HEK293T (cell line): ENCODE measurements at regions not wholly inside any gene's neighbourhood (a gene's known extent, or its start where the extent isn't known, plus 50 kb on each side); places are given as distances from the start of the nearest gene placed in this dataset.

Source experiments
- CTCF ChIA-PET: fragments of 350-600 bp; formaldehyde crosslinking; extraction: SDS; loops from one replicate; lab custom pipeline; 2021; ENCODE audit warnings: antibody characterized with exemption, inconsistent platforms; lab: Yijun Ruan, JAX
- POLR2A ChIA-PET: fragments of 350-600 bp; formaldehyde crosslinking; extraction: SDS; loops from one replicate; lab custom pipeline; 2020; ENCODE audit warnings: antibody characterized with exemption, inconsistent platforms; lab: Yijun Ruan, JAX
- DNase-seq: peaks from one replicate; pipeline ENCODE4 v3.0.0; 2012; ENCODE audit warnings: mixed read lengths; ENCODE audit errors: extremely low spot score
- ARNT ChIP-seq: fragments of 450-650 bp; IDR thresholded peaks from 2 replicates; pipeline ENCODE4 v1.6.1; 2017; ENCODE audit warnings: mild to moderate bottlenecking
- BHLHE40 ChIP-seq: fragments of 450-650 bp; IDR thresholded peaks from 2 replicates; pipeline ENCODE4 v1.6.1; 2016; ENCODE audit warnings: mild to moderate bottlenecking, moderate library complexity, borderline replicate concordance
- CTBP1 ChIP-seq: fragments of 450-650 bp; IDR thresholded peaks from 2 replicates; pipeline ENCODE4 v1.6.1; 2016; ENCODE audit warnings: borderline replicate concordance
- ELF4 ChIP-seq: fragments of 450-650 bp; IDR thresholded peaks from 2 replicates; pipeline ENCODE4 v1.6.1; 2017; ENCODE audit warnings: antibody characterized with exemption
- FOXA1 ChIP-seq: fragments of 450-650 bp; IDR thresholded peaks from 2 replicates; pipeline ENCODE4 v1.6.1; 2016; ENCODE audit warnings: mild to moderate bottlenecking
- FOXK2 ChIP-seq: fragments of 450-650 bp; IDR thresholded peaks from 2 replicates; pipeline ENCODE4 v1.6.1; 2016; ENCODE audit warnings: mild to moderate bottlenecking
- FOXM1 ChIP-seq: fragments of 450-650 bp; IDR thresholded peaks from 2 replicates; pipeline ENCODE4 v1.6.1; 2017; ENCODE audit warnings: mild to moderate bottlenecking, borderline replicate concordance
- HDGF ChIP-seq: fragments of 450-650 bp; IDR thresholded peaks from 2 replicates; pipeline ENCODE4 v1.6.1; 2017; ENCODE audit warnings: antibody characterized with exemption, borderline replicate concordance
- L3MBTL2 ChIP-seq: fragments of 450-650 bp; conservative IDR thresholded peaks from 2 replicates; pipeline ENCODE4 v1.6.1; 2016; ENCODE audit warnings: mild to moderate bottlenecking
- LEF1 ChIP-seq: fragments of 450-650 bp; IDR thresholded peaks from 2 replicates; pipeline ENCODE4 v1.6.1; 2017; ENCODE audit warnings: mild to moderate bottlenecking, borderline replicate concordance
- NFRKB ChIP-seq: fragments of 450-650 bp; IDR thresholded peaks from 2 replicates; pipeline ENCODE4 v1.6.1; 2016; ENCODE audit warnings: mild to moderate bottlenecking, moderate library complexity
- SP1 ChIP-seq: fragments of 450-650 bp; IDR thresholded peaks from 2 replicates; pipeline ENCODE4 v1.6.1; 2017
- SUZ12 ChIP-seq: fragments of 450-650 bp; IDR thresholded peaks from 2 replicates; pipeline ENCODE4 v1.6.1; 2016; ENCODE audit warnings: mild to moderate bottlenecking
- TARDBP ChIP-seq: fragments of 450-650 bp; IDR thresholded peaks from 2 replicates; pipeline ENCODE4 v1.6.1; 2016
- ZNF384 ChIP-seq: fragments of 450-650 bp; IDR thresholded peaks from 2 replicates; pipeline ENCODE4 v1.6.1; 2016
- TF ChIP-seq, protein P1 (sequence below): fragments of 450-650 bp; IDR thresholded peaks from 2 replicates; pipeline ENCODE4 v1.6.1; 2016

DNA sequence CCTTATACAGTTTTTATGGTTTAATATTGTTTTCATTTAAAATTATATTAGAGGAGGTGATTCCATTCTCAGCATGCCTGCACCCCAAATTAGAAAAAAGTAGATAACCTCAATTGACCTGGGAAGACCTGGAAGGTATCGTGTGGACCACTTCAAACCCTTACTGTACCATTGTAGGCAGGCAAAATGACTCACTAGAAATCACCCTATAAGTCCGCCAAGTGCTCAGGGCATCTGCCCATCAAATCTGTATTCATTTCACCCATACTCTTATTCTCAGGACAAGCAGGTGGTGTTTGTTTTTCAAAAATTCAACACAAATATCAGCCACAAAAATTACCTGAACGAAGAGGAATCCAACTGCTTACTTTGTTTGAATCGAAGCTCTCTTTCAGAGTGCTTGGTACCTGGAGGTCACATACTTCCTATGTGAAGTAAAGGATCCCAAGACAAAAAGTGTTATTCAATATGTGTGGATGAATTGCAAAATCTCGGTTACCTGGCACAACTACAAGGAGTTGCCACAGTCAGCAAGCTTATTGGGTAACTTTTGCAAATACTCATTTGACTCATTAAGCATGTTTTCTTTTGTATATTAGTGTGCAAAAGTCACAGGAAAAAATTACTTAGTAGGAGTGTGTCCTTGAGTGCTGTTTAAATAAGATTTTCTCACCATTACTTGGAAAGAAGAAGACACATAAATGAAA is 216.2 kb downstream of the ENC1 start:
- TF ChIP-seq FOXA1 (no peak), NFRKB (no peak), TARDBP (no peak), FOXK2 (no peak), L3MBTL2 (no peak), CTBP1 (no peak), ZNF384 (no peak), HDGF (no peak), ARNT (no peak), BHLHE40 (no peak), LEF1 (no peak), SP1 (no peak), FOXM1 (no peak), ELF4 (no peak), SUZ12 (no peak)
- TF ChIP-seq, protein P1, sequence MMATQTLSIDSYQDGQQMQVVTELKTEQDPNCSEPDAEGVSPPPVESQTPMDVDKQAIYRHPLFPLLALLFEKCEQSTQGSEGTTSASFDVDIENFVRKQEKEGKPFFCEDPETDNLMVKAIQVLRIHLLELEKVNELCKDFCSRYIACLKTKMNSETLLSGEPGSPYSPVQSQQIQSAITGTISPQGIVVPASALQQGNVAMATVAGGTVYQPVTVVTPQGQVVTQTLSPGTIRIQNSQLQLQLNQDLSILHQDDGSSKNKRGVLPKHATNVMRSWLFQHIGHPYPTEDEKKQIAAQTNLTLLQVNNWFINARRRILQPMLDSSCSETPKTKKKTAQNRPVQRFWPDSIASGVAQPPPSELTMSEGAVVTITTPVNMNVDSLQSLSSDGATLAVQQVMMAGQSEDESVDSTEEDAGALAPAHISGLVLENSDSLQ = no peak
- POLR2A ChIA-PET = no interaction called here
- CTCF ChIA-PET = no interaction called here
- no peak for DNase-seq

DNA sequence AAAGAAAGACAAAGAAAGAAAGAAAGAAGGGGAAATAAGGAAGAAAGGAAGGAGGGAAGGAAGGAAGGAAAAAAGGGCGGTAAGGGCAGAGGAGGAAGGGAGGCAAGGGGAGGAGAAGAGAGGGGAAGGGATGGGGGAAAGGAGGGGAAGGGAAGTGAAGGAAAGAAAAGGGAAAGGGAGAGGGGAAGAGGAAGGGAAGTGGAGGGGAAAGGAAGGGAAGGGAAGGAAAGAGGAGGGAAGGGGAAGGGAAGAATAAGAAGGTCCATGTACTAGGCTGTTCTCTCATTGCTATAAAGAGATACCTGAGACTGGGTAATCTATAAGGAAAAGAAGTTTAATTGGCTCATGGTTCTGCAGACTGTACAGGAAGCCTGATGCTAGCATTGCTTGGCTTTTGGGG is 217.1 kb downstream of the ENC1 start:
- TF ChIP-seq FOXA1 = no peak
- no peak for TF ChIP-seq SP1
- no peak for TF ChIP-seq TARDBP
- no peak for TF ChIP-seq ZNF384
- TF ChIP-seq L3MBTL2 = no peak
- CTCF ChIA-PET = no interaction called here
- POLR2A ChIA-PET = no interaction called here
- DNase-seq = no peak

DNA sequence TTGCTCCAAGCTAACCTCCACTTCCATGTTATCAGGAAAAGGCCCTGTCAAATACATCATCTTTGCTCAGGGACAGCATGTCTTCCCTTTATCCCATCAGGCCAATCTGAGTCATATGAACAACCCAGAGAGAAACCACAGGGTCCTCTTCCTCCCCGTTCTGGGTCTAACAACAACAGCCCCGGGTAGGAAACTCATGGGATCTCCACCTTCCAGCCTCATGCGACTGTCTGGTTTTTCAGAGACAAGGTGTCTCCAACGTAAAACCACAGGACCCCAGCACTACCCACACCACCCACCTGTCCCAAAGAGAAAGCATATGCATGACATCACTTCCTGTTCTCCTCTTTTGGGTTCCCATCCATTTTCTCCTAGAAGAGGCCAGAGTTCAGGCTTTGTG is 217.9 kb downstream of the ENC1 start:
- ChIA-PET POLR2A (no interaction called here), CTCF (no interaction called here)
- no peak for DNase-seq
- no peak for TF ChIP-seq CTBP1
- TF ChIP-seq L3MBTL2 = no peak
- no peak for TF ChIP-seq ZNF384
- no peak for TF ChIP-seq FOXA1
- TF ChIP-seq NFRKB = no peak
- TF ChIP-seq HDGF = no peak
- TF ChIP-seq ARNT = no peak
- no peak for TF ChIP-seq FOXM1
- no peak for TF ChIP-seq SP1
- TF ChIP-seq TARDBP = no peak
- no peak for TF ChIP-seq ELF4
- no peak for TF ChIP-seq SUZ12
- TF ChIP-seq FOXK2 = no peak
- no peak for TF ChIP-seq BHLHE40
- TF ChIP-seq, protein P1 = no peak
- no peak for TF ChIP-seq LEF1

DNA sequence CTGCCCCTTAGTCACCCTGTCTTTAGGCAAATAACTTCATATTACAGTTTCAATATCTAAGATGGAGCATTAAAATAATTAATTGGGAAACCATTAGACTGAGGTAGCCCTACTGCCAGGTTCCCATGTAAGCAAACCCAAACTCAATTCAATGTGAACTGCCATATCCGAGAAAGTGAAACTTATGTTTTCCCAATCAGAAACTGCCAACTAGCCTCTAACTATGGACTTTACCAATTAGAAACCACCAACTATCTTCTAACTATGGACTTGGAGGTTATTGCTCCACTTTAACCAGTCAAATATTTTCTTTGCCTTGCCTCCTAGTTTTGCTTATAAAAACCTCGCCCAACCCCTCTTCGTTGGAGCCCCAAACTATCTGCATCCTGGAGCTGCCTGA is 218.5 kb downstream of the ENC1 start:
- ChIA-PET POLR2A (no interaction called here), CTCF (interaction anchor here (0.6 kb wide), 1 partner anchor 225 kb away, joined by 3 read pairs; no protein-coding TSS in a partner anchor)
- no peak for TF ChIP-seq BHLHE40
- TF ChIP-seq, protein P1 = no peak
- TF ChIP-seq ARNT = no peak
- TF ChIP-seq SUZ12 = no peak
- TF ChIP-seq FOXK2 = no peak
- no peak for TF ChIP-seq ELF4
- no peak for TF ChIP-seq TARDBP
- TF ChIP-seq FOXM1 = no peak
- TF ChIP-seq SP1 = no peak
- TF ChIP-seq CTBP1 = no peak
- TF ChIP-seq ZNF384 = no peak
- no peak for TF ChIP-seq HDGF
- TF ChIP-seq L3MBTL2 = no peak
- no peak for TF ChIP-seq LEF1
- no peak for TF ChIP-seq NFRKB
- TF ChIP-seq FOXA1 = no peak
- no peak for DNase-seq

DNA sequence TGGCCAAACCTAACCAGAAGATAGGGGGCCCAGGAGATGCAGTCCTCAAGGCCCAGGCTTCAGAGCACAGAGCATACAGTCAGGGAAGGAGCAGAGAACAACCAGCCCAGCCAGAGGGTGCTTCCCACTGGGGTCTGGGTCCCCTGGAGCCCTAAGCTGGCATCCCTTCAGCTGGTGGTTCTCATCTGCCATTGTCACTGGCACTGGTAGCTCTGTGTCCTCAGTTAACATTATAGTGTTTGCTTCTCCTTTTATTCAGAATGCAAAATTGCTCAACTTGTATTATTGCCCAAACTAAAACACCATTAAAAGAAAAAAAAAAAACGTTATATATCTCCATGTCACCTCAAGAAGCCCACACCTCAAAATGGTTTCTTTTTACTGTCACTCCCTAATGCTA is 219.2 kb downstream of the ENC1 start:
- TF ChIP-seq SP1 (no peak), ARNT (no peak), NFRKB (no peak), FOXM1 (no peak), SUZ12 (no peak), FOXK2 (no peak), FOXA1 (no peak), L3MBTL2 (no peak)
- CTCF ChIA-PET = interaction anchor here (0.6 kb wide), 1 partner anchor 225 kb away, joined by 3 read pairs; no protein-coding TSS in a partner anchor
- POLR2A ChIA-PET = no interaction called here

DNA sequence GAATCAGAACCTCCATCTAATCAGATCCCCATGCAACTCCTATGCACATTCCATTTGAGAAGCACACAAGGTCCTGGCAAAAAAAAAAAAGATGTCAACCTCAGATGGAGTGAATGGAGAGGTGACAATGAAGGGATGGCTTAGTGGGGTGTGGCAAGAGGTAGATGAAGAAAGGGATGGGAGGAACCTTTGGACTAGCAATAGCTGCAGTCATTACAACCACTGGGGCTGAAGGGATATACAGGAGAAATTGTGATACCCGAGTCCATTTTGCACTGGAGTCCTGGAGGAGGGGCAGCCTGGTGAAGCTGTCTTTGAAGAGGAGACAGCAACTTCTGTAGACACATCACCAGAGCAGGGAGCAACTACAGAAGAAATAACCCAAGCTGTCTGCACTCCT is 219.6 kb downstream of the ENC1 start:
- TF ChIP-seq TARDBP = no peak
- TF ChIP-seq NFRKB = no peak
- no peak for TF ChIP-seq SUZ12
- no peak for TF ChIP-seq ZNF384
- no peak for TF ChIP-seq LEF1
- TF ChIP-seq SP1 = no peak
- TF ChIP-seq, protein P1 = no peak
- no peak for TF ChIP-seq ELF4
- no peak for TF ChIP-seq ARNT
- no peak for TF ChIP-seq FOXM1
- no peak for TF ChIP-seq L3MBTL2
- TF ChIP-seq BHLHE40 = no peak
- TF ChIP-seq FOXA1 = no peak
- no peak for TF ChIP-seq HDGF
- TF ChIP-seq FOXK2 = no peak
- TF ChIP-seq CTBP1 = no peak
- POLR2A ChIA-PET = no interaction called here
- no peak for DNase-seq
- CTCF ChIA-PET = no interaction called here

More for the DNA sequence above, 219.2 kb downstream of the ENC1 start:
- DNase-seq = no peak
